Natural killer cell (primary cell): ENCODE measurements at regions not wholly inside any gene's neighbourhood (a gene's known extent, or its start where the extent isn't known, plus 50 kb on each side); places are given as distances from the start of the nearest gene placed in this dataset.

Experiments
- ATAC-seq, 3 donors: fragments of 150-1000 bp in 2 of 3; fragments of 200-7000 bp in 1 of 3; cut with Tn5 transposase; 1 replicate in 1 of 3; 2 replicates in 2 of 3; pipeline ENCODE4 v1.10.0; 2021; ENCODE audit warnings: mild to moderate bottlenecking in 2 of 3, moderate library complexity in 2 of 3
- DNase-seq, 2 donors: peaks; one replicate each; pipeline versions ENCODE4 v3.0.0 to v3.0.0-alpha.2; 2013 to 2021; ENCODE audit warnings: mixed read lengths in 1 of 2
- H3K27ac ChIP-seq: one replicate; pipeline ENCODE4 v1.5.1; 2013; ENCODE audit warnings: mild to moderate bottlenecking, low read length
- H3K27me3 ChIP-seq: one replicate; pipeline ENCODE4 v1.6.1; 2013; ENCODE audit warnings: low read length; ENCODE audit not compliant: control insufficient read depth, insufficient read depth
- H3K36me3 ChIP-seq: one replicate; pipeline ENCODE4 v1.6.1; 2013; ENCODE audit warnings: low read length; ENCODE audit not compliant: control insufficient read depth, insufficient read depth
- H3K4me1 ChIP-seq: one replicate; pipeline ENCODE4 v1.6.1; 2013; ENCODE audit warnings: low read length; ENCODE audit not compliant: control insufficient read depth, insufficient read depth
- H3K4me3 ChIP-seq: one replicate; pipeline ENCODE4 v1.5.1; 2013; ENCODE audit warnings: low read length
- H3K9me3 ChIP-seq: one replicate; pipeline ENCODE4 v1.6.1; 2013; ENCODE audit warnings: low read length; ENCODE audit not compliant: control insufficient read depth, insufficient read depth
- H3K27ac Mint-ChIP-seq, 2 donors: one replicate each; pipeline ENCODE4 v1.8.0; 2022; ENCODE audit warnings: mild to moderate bottlenecking in 2 of 2, mixed read lengths in 2 of 2, moderate library complexity in 1 of 2
- H3K27me3 Mint-ChIP-seq, 2 donors: one replicate each; pipeline ENCODE4 v1.8.0; 2022; ENCODE audit warnings: low read depth in 2 of 2, mixed read lengths in 2 of 2
- H3K36me3 Mint-ChIP-seq: one replicate; pipeline ENCODE4 v1.8.0; 2022; ENCODE audit warnings: mixed read lengths
- H3K4me1 Mint-ChIP-seq, 2 donors: one replicate each; pipeline ENCODE4 v1.8.0; 2022; ENCODE audit warnings: mixed read lengths in 2 of 2
- H3K4me3 Mint-ChIP-seq: one replicate; pipeline ENCODE4 v1.8.0; 2022; ENCODE audit warnings: mild to moderate bottlenecking, moderate library complexity, mixed read lengths
- H3K9me3 Mint-ChIP-seq, 2 donors: one replicate each; pipeline ENCODE4 v1.8.0; 2022; ENCODE audit warnings: mixed read lengths in 2 of 2
- WGBS: methylation state at CpG from one replicate; pipeline ENCODE4 v1.1.7; 2013; ENCODE audit warnings: missing lambda C conversion rate; ENCODE audit not compliant: insufficient coverage; 5-methylcytosine and 5-hydroxymethylcytosine counted together
- intact Hi-C: fragments of 100-400 bp; cut with micrococcal nuclease; formaldehyde crosslinking; loops from one replicate; pipeline ENCODE4 v1.14.2; 2022
- TF ChIP-seq, protein P1 (sequence below): fragments of 200-600 bp; IDR thresholded peaks from one replicate; pipeline ENCODE4 v1.8.0; 2022; ENCODE audit warnings: antibody characterized with exemption

DNA sequence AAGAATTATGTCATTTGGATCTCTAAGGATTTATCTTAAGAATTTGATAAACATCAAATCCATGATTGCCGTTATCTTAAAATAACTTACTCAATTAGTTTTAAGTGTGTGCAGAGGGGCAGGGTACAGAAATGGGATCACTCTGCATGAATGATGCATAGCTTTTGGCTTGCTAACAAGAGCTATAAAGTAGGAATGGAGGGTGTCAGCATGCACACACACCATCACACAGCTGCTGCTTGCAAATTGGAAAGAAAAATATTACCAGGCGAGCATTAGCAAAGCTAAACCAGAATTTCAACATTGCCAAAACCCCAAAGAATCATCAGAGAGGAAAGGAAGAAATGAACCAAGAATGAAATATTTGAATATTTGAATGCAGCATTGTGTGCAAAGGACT lies 580.6 kb downstream of the LMO7 start:
- TF ChIP-seq, protein P1, sequence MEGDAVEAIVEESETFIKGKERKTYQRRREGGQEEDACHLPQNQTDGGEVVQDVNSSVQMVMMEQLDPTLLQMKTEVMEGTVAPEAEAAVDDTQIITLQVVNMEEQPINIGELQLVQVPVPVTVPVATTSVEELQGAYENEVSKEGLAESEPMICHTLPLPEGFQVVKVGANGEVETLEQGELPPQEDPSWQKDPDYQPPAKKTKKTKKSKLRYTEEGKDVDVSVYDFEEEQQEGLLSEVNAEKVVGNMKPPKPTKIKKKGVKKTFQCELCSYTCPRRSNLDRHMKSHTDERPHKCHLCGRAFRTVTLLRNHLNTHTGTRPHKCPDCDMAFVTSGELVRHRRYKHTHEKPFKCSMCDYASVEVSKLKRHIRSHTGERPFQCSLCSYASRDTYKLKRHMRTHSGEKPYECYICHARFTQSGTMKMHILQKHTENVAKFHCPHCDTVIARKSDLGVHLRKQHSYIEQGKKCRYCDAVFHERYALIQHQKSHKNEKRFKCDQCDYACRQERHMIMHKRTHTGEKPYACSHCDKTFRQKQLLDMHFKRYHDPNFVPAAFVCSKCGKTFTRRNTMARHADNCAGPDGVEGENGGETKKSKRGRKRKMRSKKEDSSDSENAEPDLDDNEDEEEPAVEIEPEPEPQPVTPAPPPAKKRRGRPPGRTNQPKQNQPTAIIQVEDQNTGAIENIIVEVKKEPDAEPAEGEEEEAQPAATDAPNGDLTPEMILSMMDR: no peak
- Mint-ChIP-seq H3K27ac (no peak overlapping the region), H3K9me3 (peaks cover 5% of the 10 kb centered on the region in 2 donors), H3K4me1 (no peaks in the 10 kb centered on the region), H3K36me3 (no peaks in the 10 kb centered on the region), H3K4me3 (no peak overlapping the region), H3K27me3 (no peaks in the 10 kb centered on the region)
- Histone ChIP-seq H3K4me1 (no peaks in the 10 kb centered on the region), H3K9me3 (no peaks in the 10 kb centered on the region), H3K36me3 (no peaks in the 10 kb centered on the region), H3K27ac (no peak overlapping the region), H3K4me3 (no peak overlapping the region), H3K27me3 (no peaks in the 10 kb centered on the region)
- intact Hi-C loops: no loop called here
- DNase-seq (no peak), ATAC-seq (no peak)
- 80% methylated on average over 1 of the region's 2 CpGs for WGBS

DNA sequence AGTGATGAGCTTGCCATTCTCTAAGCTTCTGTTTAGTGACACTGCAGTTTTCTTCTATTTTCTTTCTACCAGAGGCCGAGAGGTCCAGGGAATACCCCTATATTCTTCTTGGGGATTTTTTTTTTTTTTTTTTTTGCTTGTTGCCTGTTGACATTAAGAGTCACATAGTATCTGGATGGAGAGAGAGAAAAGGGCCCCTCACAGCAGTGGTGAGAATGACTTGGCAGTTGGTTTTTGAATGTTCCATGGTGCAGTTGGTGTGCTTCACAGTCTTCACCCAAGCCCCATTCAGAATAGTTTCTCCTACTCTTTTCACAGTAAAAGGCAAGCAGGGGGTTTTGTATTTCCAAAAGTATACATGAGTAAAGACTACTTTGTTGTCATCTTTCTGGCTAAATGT lies 577.9 kb downstream of the LMO7 start:
- Mint-ChIP-seq H3K9me3 (peaks cover under 1 to 2% of the 10 kb centered on the region in 2 donors), H3K27me3 (no peaks in the 10 kb centered on the region), H3K27ac (no peak overlapping the region), H3K36me3 (no peaks in the 10 kb centered on the region), H3K4me1 (no peaks in the 10 kb centered on the region), H3K4me3 (no peak overlapping the region)
- DNase-seq: no peak
- H3K27ac ChIP-seq: no peak overlapping the region
- no peaks in the 10 kb centered on the region for H3K36me3 ChIP-seq
- TF ChIP-seq, protein P1: no peak
- no peaks in the 10 kb centered on the region for H3K4me1 ChIP-seq
- no peaks in the 10 kb centered on the region for H3K9me3 ChIP-seq
- ATAC-seq: no peak
- intact Hi-C loops: no loop called here
- no peaks in the 10 kb centered on the region for H3K27me3 ChIP-seq
- no CpG with 5 or more reads among the region's 1 CpG for WGBS
- H3K4me3 ChIP-seq: no peak overlapping the region

DNA sequence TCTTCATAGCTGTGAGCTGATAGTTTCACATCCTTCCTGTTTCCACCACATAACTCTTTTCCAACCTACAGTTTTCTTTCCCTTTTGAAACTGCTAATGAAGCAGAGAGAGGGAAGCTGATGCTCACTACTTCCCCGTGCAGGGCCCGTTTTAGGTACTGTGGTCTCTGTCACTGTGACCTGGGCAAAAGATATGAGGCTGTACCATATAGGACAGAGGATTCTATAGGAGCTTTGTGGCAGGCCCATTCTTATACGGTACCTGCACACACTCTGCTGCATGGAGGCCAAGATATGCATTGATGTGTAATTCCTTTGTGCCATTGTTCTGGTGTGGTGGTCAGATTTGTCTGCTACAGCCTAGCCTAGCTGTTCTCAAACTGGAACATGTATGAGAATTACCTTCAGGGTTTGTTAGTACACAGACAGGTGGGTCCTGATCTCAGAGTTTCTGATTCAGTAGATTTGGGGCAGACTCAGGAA lies 577.3 kb downstream of the LMO7 start:
- Mint-ChIP-seq H3K4me1 (no peaks in the 10 kb centered on the region), H3K36me3 (no peaks in the 10 kb centered on the region), H3K27me3 (no peaks in the 10 kb centered on the region), H3K27ac (no peak overlapping the region), H3K9me3 (peaks cover 0 to 2% of the 10 kb centered on the region in 2 donors), H3K4me3 (no peak overlapping the region)
- WGBS: 38% methylated on average over 3 of the region's 3 CpGs
- no peaks in the 10 kb centered on the region for H3K4me1 ChIP-seq
- no peaks in the 10 kb centered on the region for H3K36me3 ChIP-seq
- no peak overlapping the region for H3K27ac ChIP-seq
- intact Hi-C loops: no loop called here
- H3K27me3 ChIP-seq: no peaks in the 10 kb centered on the region
- no peak overlapping the region for H3K4me3 ChIP-seq
- TF ChIP-seq, protein P1: no peak
- H3K9me3 ChIP-seq: no peaks in the 10 kb centered on the region
- DNase-seq: no peak
- ATAC-seq: no peak

DNA sequence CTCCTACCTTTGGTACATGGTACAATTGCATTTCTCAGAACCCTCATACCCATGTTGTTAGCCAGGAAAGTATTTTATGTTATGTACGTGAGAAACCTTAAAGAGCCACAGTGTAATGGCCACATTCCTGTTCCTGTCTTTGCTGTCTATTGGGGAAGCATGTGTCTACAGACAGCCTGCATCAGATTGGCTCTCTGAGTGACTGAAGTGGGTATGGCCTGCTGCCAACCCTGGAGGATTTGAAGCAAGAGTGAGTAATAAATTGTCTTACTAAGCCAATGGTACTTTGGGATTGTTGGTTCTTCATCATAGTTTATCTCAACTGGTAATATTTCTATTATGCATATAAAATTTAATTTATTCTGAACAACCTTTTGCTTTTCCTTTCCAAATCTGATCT lies 574.1 kb downstream of the LMO7 start:
- H3K36me3 Mint-ChIP-seq: no peaks in the 10 kb centered on the region
- Histone ChIP-seq H3K4me3 (no peak overlapping the region), H3K36me3 (no peaks in the 10 kb centered on the region), H3K27me3 (no peaks in the 10 kb centered on the region), H3K27ac (no peak overlapping the region), H3K9me3 (no peaks in the 10 kb centered on the region), H3K4me1 (no peaks in the 10 kb centered on the region)
- no peak for ATAC-seq
- intact Hi-C loops: no loop called here
- TF ChIP-seq, protein P1: no peak
- no peak overlapping the region for H3K4me3 Mint-ChIP-seq
- WGBS: 86% methylated on average over 1 of the region's 1 CpG
- no peak overlapping the region for H3K27ac Mint-ChIP-seq
- DNase-seq: no peak
- peaks cover 0 to 6% of the 10 kb centered on the region in 2 donors for H3K9me3 Mint-ChIP-seq
- H3K4me1 Mint-ChIP-seq: no peaks in the 10 kb centered on the region
- no peaks in the 10 kb centered on the region for H3K27me3 Mint-ChIP-seq
